GM21423 (cell line): ENCODE measurements at regions not wholly inside any gene's neighbourhood (a gene's known extent, or its start where the extent isn't known, plus 50 kb on each side); places are given as distances from the start of the nearest gene placed in this dataset.
"Not testable (repeated sequence)": the region's sequence is repeated elsewhere in the genome, so short reads cannot be mapped to it uniquely, and the experiment has no call there.

ENCODE experiments used
- ATAC-seq: cut with Tn5 transposase; IDR thresholded peaks from one replicate; pipeline ENCODE4 v1.9.1; 2021; ENCODE audit warnings: mild to moderate bottlenecking, moderate library complexity; ENCODE audit not compliant: unreplicated experiment

GRCh38 chr14:52124791-52125684 is 56.2 kb upstream of the NID2 start:
- ATAC-seq: no peak

GRCh38 chr14:52122163-52122562 is 53.3 kb upstream of the NID2 start:
- not testable (repeated sequence) for ATAC-seq

GRCh38 chr14:52121441-52121840 is 52.6 kb upstream of the NID2 start:
- ATAC-seq: no peak

- no peak for ATAC-seq
These were observed 50.2 kb upstream of the NID2 start for GRCh38 chr14:52119030-52119429.
